ENCODE measurements at regions not wholly inside any gene's neighbourhood (a gene's known extent, or its start where the extent isn't known, plus 50 kb on each side); places are given as distances from the start of the nearest gene placed in this dataset.

GRCh38 chr14:53215101-53215500 lies 62.0 kb upstream of the DDHD1 start:
- ChIA-PET CTCF (interaction anchor here (0.6 kb wide), 1 partner anchor 47 kb away, joined by 4 read pairs; no protein-coding TSS in a partner anchor), POLR2A (no interaction called here)
- TF ChIP-seq HDGF (IDR thresholded peaks at IDR 0.05; ENCODE audit: borderline replicate concordance) (no peak), FOXK2 (IDR thresholded peaks at IDR 0.05) (no peak), TARDBP (IDR thresholded peaks at IDR 0.05) (no peak), ARNT (IDR thresholded peaks at IDR 0.05) (no peak), CTBP1 (IDR thresholded peaks at IDR 0.05; ENCODE audit: borderline replicate concordance) (no peak)
- DNase-seq (ENCODE audit: extremely low spot score), result no peak

- TF ChIP-seq CTBP1 (IDR thresholded peaks at IDR 0.05; ENCODE audit: borderline replicate concordance), result no peak
- TF ChIP-seq ZNF384 (IDR thresholded peaks at IDR 0.05), result no peak
- no peak for TF ChIP-seq TARDBP (IDR thresholded peaks at IDR 0.05)
- POLR2A ChIA-PET, result no interaction called here
- CTCF ChIA-PET, result no interaction called here
- DNase-seq (ENCODE audit: extremely low spot score), result no peak
Observed at GRCh38 chr14:53214384-53214783, 61.3 kb upstream of the DDHD1 start.

- POLR2A ChIA-PET, result no interaction called here
- CTCF ChIA-PET, result no interaction called here
- no peak for DNase-seq (ENCODE audit: extremely low spot score)
- TF ChIP-seq BHLHE40 (IDR thresholded peaks at IDR 0.05; ENCODE audit: borderline replicate concordance) (no peak), CTBP1 (IDR thresholded peaks at IDR 0.05; ENCODE audit: borderline replicate concordance) (no peak), ARNT (IDR thresholded peaks at IDR 0.05) (no peak), FOXM1 (IDR thresholded peaks at IDR 0.05; ENCODE audit: borderline replicate concordance) (no peak), SUZ12 (IDR thresholded peaks at IDR 0.05) (no peak), FOXA1 (IDR thresholded peaks at IDR 0.05) (no peak), SP1 (IDR thresholded peaks at IDR 0.05) (no peak), HDGF (IDR thresholded peaks at IDR 0.05; ENCODE audit: borderline replicate concordance) (no peak), FOXK2 (IDR thresholded peaks at IDR 0.05) (no peak), L3MBTL2 (conservative IDR thresholded peaks at IDR 0.05) (no peak), TARDBP (IDR thresholded peaks at IDR 0.05) (no peak), ZNF384 (IDR thresholded peaks at IDR 0.05) (no peak)
Observed at GRCh38 chr14:53213761-53214160, 60.6 kb upstream of the DDHD1 start.

- POLR2A ChIA-PET, result no interaction called here
- no peak for DNase-seq (ENCODE audit: extremely low spot score)
Observed at GRCh38 chr14:53209370-53209769, 56.2 kb upstream of the DDHD1 start.

More at GRCh38 chr14:53209370-53209769, 56.2 kb upstream of the DDHD1 start:
- CTCF ChIA-PET, result no interaction called here
- TF ChIP-seq FOXK2 (IDR thresholded peaks at IDR 0.05) (no peak), L3MBTL2 (conservative IDR thresholded peaks at IDR 0.05) (no peak), SUZ12 (IDR thresholded peaks at IDR 0.05) (no peak), ELF4 (IDR thresholded peaks at IDR 0.05) (no peak), TARDBP (IDR thresholded peaks at IDR 0.05) (no peak), HDGF (IDR thresholded peaks at IDR 0.05; ENCODE audit: borderline replicate concordance) (no peak), FOXA1 (IDR thresholded peaks at IDR 0.05) (no peak), ZNF384 (IDR thresholded peaks at IDR 0.05) (no peak), BHLHE40 (IDR thresholded peaks at IDR 0.05; ENCODE audit: borderline replicate concordance) (no peak), NFRKB (IDR thresholded peaks at IDR 0.05) (no peak), PKNOX1 (IDR thresholded peaks at IDR 0.05) (no peak), CTBP1 (IDR thresholded peaks at IDR 0.05; ENCODE audit: borderline replicate concordance) (no peak), LEF1 (IDR thresholded peaks at IDR 0.05; ENCODE audit: borderline replicate concordance) (no peak), FOXM1 (IDR thresholded peaks at IDR 0.05; ENCODE audit: borderline replicate concordance) (no peak)

Data from HEK293T (cell line).